Activated gamma-delta T cell treated with Interleukin-2 at 50 U/mL for 16 hours (primary cell): ENCODE measurements at regions not wholly inside any gene's neighbourhood (a gene's known extent, or its start where the extent isn't known, plus 50 kb on each side); places are given as distances from the start of the nearest gene placed in this dataset.
A peak's percentile ranks its signal among the peaks of the same experiment; 100 is the strongest.

Experiments
- DNase-seq: peaks from one replicate; pipeline ENCODE4 v3.0.0-alpha.2; 2020

DNA sequence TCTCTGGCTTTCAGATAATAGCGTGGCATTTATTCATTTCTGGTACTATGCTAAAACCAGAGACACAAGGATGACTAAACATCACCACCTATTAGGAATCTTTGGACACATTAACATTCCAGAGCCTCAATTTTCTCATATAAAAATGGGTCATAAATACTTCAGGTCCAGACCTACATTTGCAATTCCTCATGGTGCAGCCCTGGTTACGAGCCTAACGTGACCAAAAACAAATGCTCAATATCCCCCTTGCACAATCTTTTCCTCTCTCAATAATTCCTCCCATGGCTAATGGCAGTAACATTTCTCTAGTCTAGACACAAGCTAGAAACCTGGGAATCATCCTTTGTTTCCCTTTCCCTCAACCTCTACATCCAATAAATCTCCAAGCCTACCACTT lies 112.8 kb upstream of the NABP1 start:
- DNase-seq: no peak

DNA sequence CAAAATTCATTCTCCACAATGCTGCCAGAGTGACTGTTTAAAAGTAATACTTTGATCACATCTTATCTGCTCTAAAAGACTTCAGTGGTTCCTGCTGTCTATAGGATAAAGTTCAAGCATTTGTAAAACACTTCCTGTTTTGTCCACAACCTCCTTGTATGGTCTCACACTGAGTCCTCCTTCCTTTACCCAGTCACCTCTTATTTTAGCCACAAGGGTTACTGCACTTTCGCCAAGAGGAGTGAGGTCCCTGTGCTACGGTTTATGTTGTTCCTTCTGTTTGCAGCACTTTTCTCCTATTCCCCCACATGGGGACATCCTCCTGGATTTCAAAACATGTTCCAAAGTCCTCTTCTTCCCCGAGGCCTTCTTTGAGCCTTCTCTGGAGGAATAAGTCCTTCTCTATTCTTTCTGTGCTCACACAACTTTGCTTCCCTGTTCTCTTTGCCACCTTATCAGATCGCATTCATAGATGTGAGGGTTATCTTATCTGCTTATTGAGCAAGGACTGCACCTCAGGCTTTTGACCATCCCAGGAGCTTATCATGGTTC lies 112.2 kb upstream of the NABP1 start:
- DNase-seq: no peak

DNA sequence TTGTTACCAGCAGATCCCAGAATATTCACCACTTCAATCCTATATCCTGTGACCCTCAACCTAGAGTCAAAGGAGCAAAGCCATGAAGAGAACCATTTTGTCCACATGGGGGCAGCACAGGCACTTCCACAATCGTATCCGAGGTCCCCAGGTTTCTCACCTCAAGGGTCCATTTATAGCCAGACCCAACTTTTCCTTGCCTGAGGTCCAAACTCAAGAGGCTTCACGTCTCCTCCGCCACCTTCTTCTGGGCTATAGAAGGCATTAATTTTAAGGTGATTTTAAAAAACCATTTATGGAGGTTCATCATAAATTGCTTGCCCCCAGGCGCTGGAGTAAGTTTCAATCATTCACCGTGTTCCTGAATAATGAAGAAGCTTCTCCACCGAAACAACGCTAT lies 111.6 kb upstream of the NABP1 start:
- DNase-seq: peak; percentile 67

DNA sequence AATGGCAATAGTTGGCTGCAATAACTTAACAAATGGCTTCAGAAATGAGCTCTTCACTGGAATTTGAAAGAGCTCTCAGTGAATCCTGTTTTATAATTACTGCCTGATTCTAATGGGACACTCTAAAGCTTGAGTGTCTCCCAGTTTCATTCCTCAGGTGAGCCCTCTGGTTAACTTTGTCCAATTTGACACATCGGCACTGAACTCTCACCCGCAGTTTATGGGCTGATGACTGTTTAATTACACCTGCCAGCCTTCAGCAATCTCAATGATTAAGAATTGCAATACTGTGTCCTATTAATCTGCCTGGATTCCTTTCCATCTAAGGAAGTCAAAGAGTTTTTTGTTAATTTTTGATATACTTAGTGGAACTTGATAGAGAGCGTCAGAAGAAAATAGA lies 110.7 kb upstream of the NABP1 start:
- DNase-seq: no peak

DNA sequence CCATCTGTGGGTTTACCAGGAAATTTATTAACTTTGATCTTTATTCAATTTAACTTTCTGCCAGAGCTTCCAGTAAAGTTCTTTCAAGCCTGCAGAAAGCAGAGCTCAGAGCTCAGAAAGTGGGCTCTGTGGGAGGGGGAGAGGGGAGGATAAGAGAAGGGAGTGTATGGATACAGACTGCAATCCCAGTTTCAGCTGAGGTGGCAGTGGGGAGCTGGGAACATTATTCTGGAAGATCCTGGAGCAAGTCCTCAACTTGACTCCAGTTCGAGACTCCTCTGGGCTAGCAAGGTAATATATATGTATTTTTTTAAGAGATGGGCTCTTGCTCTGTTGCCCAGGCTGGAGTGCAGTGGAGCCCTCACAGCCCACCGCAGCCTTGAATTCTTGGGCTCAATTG lies 108.9 kb upstream of the NABP1 start:
- DNase-seq: no peak

DNA sequence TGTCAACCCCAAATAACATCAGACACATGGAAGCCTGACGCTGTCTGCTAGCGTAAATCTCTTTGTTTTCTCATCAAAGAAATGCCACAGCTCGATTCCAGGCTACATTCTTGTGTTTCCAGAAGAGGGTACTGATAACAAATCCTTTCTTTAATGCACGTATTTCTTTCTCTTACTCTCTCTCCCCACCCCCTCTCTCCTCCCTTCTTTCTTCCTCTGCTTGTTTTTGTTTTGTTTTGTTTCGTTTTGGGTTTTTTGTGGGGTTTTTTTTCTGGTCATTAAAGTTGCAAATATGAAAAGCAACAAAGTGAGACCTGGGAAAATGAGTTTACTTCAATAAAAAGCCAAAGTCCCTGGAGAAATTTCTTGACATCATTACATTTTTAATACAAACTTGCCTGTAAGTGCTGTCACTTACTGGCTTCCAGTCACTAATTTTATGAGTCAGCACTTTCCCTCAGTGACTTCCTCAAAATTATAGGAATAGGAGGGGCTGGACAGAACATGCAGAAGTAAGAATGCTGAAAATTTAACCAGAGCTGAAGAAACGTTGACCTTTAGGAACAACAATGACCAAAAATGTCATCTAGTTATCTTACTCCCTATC lies 106.7 kb upstream of the NABP1 start:
- no peak for DNase-seq

DNA sequence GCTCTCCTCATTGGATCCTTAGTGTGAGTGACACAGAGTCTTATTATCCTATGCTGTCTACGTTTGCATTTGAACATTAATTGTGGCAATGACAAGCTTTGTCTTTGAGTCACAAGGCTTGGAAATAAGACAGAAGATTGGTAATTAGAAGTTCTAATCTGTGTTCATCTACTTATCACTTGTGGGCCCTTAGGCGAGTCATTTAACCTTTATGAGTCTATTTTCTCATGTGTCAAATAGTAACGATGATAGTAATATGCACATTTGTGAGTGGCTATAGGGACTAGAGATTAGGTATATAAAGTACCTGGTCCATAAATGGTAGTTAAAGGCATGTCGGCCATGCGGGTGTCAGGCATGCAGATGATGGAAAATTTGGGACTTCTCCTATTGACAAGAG lies 105.6 kb upstream of the NABP1 start:
- DNase-seq: no peak

DNA sequence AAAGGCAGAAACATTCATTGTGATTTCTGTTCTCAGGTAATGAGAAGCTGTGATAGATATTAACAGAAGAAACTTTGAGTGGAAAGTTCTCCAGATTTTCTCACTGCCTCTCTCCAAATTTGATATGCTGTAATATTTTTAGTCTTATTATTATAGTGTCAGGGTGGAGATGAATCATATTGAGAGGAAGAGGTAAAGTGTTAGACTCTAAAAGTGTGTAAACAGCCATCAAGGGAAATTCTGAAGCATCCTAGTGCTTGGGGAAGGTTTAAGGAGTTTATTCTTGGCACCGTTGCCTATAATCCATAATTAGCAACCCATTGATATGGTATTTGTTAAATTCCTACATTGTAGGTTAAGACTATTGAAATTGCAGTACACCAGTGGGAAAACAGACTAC lies 104.7 kb upstream of the NABP1 start:
- no peak for DNase-seq

DNA sequence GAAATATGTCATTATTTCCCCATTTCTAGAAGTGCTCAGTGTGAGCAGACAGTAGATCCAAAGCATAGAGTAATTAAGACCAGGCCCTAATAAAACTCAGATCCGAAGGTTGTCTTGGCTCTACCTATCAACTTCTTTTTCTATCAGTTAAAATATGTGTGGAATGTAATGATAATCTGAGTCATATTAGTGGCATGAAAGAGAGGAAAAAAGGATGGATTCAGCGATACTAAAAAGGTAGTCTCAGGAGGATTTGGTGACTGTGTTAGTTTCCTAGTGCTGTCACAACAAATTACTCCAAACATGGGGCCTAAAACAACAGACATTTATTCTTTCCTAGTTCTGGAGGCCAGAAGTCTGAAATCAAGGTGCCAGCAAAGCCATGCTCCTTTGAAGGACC lies 103.7 kb upstream of the NABP1 start:
- DNase-seq: no peak

DNA sequence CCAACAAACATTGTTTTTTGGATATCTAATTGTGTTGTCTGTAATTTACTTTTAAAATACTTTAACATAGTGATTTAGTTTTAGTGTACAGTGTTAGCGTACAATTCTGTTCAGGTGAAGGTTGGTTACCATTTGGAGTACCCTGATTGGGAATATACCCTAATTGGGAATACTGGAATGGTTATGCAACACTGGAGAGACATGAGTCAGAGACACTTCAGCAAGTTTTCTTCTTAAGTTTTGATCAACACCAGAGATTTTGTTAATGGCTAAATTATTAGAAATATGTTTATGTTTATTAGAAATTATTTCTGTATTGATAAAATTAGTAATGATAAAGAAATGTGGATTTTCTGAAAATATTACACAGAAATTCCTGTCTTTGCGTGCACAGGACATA lies 100.3 kb upstream of the NABP1 start:
- no peak for DNase-seq

DNA sequence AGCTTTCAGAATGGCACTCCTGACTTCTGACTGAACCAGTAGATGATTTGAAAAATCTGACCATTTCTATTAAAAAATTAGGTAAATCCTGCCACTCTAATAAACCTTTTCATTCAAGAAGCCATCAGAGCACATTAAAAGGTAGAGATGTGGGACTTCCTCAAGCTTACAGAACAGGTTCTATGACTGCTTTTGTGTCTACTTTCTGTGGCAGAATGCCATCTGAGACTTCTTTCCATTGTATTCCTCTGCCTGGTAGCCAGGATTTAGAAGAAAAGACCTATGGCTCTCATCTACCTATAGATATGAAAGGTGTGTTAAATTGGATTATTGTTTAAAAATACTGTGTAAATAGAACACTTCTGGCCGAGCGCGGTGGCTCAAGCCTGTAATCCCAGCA lies 99.9 kb upstream of the NABP1 start:
- no peak for DNase-seq

DNA sequence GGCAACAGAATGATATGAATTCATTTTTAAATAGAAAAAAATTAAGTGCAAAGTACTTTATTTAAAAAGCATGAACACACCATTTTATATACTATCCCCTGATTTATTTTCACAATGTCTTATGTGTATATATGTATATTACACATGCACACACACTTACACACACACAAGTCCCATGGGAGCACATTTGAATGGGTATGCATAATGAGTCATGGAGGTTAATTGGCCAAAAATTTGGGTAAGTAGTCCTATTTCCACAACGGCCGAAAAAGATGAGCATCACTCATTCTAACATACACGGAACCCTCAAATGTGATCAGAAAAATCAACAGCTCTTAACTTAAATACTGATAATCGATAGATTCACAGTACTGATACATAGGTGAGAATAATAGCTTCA lies 97.4 kb upstream of the NABP1 start:
- no peak for DNase-seq

DNA sequence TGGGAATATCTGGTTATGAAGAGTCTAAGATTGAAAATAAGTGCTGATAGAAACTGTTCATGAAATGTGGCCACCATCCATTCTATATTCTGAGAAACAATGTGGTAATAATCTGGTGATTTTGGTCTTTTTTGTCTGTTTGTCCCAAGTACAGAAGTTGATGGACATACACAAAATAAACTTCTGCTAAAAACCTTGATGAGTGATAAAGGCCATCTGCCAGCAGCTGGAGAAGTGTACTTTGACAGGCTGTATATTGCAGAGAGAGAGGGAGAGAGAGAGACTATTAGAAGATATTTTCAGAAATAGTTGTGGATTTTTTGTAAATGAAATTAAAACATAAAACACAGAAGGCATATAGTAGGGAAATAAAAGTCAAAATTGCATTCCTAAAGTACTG lies 96.9 kb upstream of the NABP1 start:
- no peak for DNase-seq

DNA sequence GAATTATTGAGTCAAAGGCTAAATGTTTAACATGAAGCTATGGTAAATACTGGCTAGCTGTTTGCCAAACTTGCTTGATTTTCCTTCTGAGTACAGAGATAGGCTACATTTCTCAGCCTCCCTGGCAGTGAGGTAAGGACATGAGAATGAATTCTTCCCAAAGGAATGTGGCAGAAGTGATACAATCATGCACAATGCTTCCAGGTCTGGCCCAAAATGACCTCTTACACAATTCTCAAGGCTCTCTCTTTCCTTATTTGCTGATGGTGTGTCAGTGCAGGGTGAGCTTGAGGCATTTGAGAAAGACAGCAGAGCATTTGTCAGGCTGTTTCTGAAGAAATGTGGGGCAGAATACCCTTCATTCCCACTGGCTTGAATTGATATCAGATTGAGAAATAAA lies 95.6 kb upstream of the NABP1 start:
- no peak for DNase-seq

DNA sequence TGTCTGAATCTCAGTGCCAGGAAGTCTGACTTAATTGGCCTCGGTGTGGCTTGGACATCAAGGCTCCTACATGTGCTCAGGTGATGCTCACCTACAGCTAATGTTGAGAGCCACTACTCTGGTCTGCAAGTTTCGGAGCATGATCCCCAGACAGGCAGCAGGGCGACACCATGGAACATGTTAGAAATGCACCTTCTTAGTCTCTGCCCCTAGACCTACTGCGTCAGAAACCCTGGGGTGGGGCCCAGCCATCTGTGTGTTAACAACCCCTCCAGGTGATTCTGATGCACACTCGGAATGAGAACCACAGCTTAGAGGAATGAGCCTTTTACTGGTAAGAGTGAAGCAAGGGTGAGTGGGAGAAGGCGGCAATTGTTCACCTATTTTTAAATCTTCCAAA lies 86.9 kb upstream of the NABP1 start:
- DNase-seq: no peak

DNA sequence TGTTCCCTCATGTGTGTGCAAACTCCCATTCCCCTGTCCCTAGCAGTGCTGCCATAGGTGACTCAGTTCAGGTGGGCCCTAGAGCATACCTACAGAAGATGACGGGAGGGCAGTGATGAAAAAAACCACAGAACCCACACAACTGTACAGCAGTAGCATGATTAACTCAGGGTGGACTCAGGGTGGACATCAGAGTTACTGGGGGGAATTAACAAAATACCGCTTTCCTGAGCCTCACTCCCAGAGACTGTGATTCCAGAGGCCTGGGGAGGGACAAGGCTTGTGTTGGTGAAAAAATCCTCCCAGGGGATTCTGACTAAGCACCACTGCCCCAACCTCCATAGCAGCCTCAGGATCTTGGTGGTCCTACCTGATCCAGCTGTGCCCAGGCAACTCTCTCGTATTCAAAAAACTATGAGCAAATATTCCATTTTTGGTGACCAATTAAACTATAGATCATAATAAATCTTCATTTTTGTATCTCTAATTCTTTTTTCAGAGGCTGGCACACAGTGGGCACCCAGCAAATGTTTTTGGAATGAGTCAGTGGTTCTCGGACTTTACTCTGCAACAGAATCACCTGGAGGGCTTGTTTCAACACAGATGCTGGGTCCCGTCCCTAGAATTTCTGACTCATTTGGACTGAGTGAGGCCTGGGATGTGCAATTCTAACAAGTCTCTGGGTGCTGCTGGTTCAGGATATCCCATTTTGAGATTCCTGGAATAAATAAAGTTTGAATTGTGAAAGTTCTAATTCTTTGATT lies 84.1 kb upstream of the NABP1 start:
- DNase-seq: no peak

DNA sequence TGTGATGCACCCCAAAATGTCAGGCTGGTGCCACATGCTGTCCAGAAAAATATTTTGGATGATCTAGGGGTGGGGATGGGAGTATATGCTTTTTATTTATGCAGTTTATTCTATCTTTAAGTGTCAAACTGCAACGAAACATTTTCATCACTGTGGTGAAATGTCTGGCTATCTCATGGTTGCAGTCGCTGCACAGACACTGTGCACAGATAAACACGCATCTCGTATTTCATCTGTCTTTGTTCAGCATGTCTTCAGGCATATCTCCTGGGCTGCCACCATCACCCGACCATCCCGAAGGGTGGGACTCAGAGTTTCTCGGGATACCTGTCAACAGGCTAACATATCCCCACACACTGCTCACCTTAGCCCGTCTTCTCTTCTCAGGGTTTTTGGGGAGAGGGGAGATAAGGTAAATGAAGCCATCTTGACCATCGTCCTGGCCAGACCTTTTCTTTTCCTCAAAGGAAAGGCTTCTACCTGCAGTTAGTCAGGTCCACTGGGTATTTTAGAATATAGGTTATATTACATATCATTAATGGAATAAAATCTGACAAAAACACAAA lies 80.7 kb upstream of the NABP1 start:
- DNase-seq: no peak

DNA sequence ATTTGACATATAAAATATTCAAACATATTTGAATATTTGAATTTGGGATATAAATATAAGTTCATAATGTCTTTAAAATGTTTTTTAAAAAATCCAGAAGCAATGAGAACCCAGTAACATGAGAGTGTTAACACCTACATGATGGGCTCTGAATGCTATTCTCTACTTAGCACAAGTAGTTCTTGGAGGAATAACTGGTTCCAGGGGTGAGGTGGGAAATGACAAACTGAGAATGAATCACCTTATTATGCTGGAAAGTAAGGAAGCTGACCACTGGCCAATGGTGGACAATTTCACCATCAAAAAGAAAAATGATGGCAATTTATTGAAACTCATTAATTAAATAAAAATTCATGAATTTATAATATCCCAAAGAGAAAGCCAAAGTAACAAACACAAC lies 79.6 kb upstream of the NABP1 start:
- DNase-seq: no peak

DNA sequence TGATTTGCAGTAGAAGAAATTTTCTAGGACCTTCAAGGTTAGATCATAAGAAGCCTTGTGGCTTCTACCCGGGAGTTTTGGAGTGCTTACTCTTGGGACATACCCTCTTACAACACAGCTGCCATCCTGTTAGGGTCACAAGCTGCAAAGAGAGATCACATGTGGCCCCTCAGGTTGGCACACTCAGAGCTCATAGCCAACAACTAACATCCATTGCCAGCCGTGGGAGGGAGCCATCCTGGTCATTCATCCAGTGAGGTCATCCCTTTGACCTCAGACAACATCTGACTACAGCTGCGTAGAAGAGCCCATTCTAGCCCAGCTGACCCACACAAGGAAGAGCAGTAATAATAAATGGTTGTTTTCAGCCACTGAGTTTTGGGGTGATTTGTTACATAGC lies 76.9 kb upstream of the NABP1 start:
- DNase-seq: no peak

DNA sequence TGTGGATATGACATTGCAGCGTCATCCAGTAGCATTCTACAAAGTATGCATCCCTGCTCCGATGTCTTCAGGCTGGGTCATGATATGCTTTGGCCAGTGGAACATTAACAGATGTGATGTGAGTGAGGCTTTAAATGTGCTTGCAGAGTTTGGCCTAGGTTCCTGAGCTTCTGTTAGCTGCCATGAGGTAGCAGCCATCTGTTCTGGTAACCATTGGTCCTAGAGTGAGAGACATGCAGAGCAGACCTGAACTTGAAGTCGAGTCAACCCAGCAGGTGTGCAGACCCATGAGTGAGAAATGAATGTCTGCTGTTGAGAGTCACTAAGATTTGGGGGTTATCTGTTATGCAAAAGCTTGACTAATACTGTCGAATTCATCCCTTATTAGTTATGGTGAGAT lies 73.8 kb upstream of the NABP1 start:
- no peak for DNase-seq

DNA sequence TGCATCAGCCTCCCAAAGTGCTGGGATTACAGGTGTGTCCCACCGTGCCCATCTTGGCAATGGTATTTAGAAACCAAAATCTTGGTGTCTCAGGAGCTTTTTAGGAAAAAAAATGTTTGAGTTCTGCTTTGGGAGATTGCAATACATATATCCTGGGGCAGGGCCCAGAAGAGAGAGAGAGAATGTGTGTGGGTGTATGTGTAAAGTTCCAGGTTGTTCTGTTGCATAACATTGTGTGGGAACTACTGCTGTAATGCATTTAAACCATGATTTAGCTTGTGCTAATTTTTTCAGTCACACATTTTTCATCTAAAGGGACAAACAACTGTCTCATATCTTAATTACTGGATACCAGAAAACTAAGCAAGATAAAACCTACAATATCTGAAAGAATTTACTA lies 70.8 kb upstream of the NABP1 start:
- no peak for DNase-seq

DNA sequence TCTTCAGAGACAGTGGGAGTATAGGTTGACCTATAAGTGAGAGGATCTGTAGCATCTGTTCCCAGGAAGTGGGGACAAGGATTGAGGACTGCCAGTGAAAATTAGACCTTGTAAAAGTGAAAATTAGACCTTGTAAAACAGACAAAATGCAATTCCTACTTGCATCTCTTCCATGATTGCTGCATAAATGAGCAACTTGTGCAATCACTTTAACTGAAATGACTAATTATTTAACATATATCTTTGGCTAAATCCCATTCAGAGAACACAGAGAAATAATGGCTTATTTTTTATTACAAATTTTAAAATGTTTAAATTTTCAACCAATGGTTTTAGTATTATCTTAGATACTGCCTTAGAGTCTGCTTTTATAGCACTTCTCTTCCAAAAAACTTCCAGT lies 67.2 kb upstream of the NABP1 start:
- no peak for DNase-seq

DNA sequence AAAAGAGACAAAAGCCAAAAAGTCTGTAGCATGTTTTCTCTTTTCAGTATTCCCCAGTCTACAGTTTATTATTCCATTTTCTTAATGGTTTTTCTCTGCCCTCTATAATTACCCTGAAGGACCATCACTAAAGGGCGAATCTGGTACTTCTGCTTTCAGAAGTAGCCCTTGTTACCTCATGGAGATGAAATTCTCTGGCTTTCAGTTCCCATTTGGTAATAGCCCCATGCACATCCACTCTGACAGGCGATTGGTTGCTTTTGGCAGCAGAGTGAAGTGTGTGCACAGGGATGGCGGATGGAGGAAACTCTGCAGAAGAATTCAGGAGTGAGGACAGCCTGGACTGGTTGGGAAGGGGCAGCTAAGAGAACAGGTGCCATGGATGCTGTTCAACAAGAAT lies 66.3 kb upstream of the NABP1 start:
- DNase-seq: no peak

DNA sequence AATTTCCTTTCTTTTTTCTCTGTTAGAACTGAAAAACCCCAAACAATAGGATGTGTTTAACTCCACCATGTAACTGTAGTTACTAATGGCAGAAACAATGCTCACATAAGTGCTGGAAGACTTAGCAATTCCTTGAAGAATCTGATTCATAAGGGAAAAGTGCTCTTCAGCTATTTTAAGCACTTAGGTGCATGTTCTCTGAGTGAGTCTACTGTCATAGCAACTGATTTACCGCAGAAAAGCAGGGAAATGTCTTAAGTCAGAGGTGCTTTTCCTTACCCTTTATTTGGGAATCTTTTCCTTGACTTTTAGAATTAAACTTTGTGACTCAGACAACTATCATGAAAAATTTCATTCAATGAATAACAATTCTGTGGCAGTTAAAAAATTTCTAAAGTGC lies 65.4 kb upstream of the NABP1 start:
- DNase-seq: no peak

DNA sequence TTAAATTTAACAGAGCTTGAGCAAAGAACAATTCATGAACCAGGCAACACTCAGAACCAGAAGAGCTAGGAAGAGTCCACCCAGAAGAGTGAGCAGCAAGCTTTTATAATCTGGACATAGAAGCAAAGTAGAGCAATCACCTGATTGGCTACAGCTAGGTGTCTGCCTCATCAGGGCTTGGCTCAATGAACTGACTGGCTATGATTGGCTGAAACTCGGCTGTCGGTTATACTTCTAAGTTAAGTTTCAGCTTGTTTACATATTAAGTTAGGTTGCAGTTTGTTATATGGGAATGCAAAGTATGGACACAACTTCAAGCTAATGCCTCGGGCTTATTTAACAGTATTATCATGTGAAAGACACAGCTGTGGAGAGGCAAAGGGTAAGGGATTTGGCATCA lies 63.2 kb upstream of the NABP1 start:
- no peak for DNase-seq
